Astrocyte (in vitro differentiated cells and primary cell): ENCODE measurements at regions not wholly inside any gene's neighbourhood (a gene's known extent, or its start where the extent isn't known, plus 50 kb on each side); places are given as distances from the start of the nearest gene placed in this dataset.

Experiments used
- CTCF ChIP-seq: IDR thresholded peaks from 2 replicates; pipeline ENCODE4 v1.5.1; 2011; ENCODE audit warnings: low read depth, mild to moderate bottlenecking, inconsistent platforms, low read length, moderate library complexity; ENCODE audit not compliant: insufficient read depth
- EZH2 ChIP-seq: IDR thresholded peaks from 2 replicates; pipeline ENCODE4 v1.6.1; 2012; ENCODE audit warnings: mild to moderate bottlenecking, low read length, inconsistent platforms; ENCODE audit not compliant: insufficient read depth

DNA sequence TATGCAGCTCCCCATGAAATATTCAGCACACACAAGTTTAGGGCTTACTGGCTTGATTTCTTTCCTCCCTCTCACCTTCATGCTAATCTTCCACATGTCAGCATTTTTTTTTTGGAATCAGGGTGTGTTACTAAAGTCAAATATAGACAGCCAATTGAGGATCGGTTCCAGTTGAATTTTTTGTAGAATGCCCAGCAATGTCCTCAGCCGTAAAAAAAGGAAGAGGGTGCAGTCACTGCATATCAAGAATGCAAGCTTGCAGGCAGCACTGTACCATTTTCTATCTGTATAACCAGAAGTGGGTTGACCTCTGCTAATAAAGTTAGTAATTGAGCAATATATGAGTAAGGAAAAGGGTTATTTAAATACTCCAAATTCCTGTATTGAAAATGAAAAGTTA is 51.4 kb upstream of the CHMP2B start:
- TF ChIP-seq CTCF (no peak), EZH2 (no peak)
